Keratinocyte (primary cell): ENCODE measurements at regions not wholly inside any gene's neighbourhood (a gene's known extent, or its start where the extent isn't known, plus 50 kb on each side); places are given as distances from the start of the nearest gene placed in this dataset.

Experiments
- EZH2 ChIP-seq: IDR thresholded peaks from one replicate; pipeline ENCODE4 v1.6.1; 2012; ENCODE audit warnings: inconsistent platforms, mild to moderate bottlenecking, low read length, moderate library complexity
- TF ChIP-seq, protein P1 (sequence below), 3 experiments: IDR thresholded peaks in 1 of 3; conservative IDR thresholded peaks in 1 of 3; optimal IDR thresholded peaks in 1 of 3; 2 replicates in 2 of 3; 3 replicates in 1 of 3; pipeline versions ENCODE3 to v1.5.1; 2011; ENCODE audit warnings: low read length in 3 of 3, mild to moderate bottlenecking in 3 of 3, moderate library complexity in 2 of 3, control low read depth in 1 of 3, inconsistent platforms in 1 of 3; ENCODE audit not compliant: insufficient read depth in 2 of 3; ENCODE audit errors: extremely low read depth in 1 of 3

DNA sequence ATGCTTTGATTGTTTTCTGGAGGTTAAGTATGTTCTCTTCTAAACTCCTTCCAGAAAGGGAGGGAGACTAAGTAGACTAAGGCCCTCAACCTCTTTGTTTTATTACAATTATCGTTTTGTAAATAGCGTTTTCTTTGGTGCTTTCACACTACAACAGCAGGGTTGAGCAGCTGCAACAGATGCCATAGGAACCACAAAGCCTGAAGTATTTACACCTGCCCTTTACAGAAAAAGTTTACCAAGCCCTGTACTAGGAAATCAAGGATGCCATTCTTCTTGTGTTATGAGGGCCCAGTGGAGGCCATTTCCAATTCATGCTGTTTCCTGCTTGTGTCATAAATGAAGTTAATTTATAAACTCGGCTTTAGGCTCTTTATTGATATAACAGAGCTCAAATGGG lies 914.8 kb downstream of the DCDC2C start:
- TF ChIP-seq, protein P1, sequence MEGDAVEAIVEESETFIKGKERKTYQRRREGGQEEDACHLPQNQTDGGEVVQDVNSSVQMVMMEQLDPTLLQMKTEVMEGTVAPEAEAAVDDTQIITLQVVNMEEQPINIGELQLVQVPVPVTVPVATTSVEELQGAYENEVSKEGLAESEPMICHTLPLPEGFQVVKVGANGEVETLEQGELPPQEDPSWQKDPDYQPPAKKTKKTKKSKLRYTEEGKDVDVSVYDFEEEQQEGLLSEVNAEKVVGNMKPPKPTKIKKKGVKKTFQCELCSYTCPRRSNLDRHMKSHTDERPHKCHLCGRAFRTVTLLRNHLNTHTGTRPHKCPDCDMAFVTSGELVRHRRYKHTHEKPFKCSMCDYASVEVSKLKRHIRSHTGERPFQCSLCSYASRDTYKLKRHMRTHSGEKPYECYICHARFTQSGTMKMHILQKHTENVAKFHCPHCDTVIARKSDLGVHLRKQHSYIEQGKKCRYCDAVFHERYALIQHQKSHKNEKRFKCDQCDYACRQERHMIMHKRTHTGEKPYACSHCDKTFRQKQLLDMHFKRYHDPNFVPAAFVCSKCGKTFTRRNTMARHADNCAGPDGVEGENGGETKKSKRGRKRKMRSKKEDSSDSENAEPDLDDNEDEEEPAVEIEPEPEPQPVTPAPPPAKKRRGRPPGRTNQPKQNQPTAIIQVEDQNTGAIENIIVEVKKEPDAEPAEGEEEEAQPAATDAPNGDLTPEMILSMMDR (optimal IDR thresholded peaks at IDR 0.05 in 1 of 3, IDR thresholded peaks at IDR 0.05 in 1 of 3, conservative IDR thresholded peaks at IDR 0.05 in 1 of 3; ENCODE audit: extremely low read depth in 1 of 3, insufficient read depth in 2 of 3, low read length in 3 of 3), result no peak
- TF ChIP-seq EZH2, result no peak
